Lung microvascular endothelial cell (primary cell): ENCODE measurements at regions not wholly inside any gene's neighbourhood (a gene's known extent, or its start where the extent isn't known, plus 50 kb on each side); places are given as distances from the start of the nearest gene placed in this dataset.

Experiments
- DNase-seq, 2 donors: peaks; one replicate each; pipeline versions ENCODE4 v3.0.0 to v3.0.0-alpha.2; 2010; ENCODE audit warnings: low read depth in 2 of 2

GRCh38 chr5:117945258-117945657 is 1043.1 kb downstream of the DTWD2 start:
- DNase-seq, result no peak

- peak in 1 of 2 donors; percentile 42 for DNase-seq
These were observed 1044.8 kb downstream of the DTWD2 start for GRCh38 chr5:117943541-117943940.

- no peak for DNase-seq
These were observed 1045.4 kb downstream of the DTWD2 start for GRCh38 chr5:117942861-117943519.

GRCh38 chr5:117893211-117893610 is 1095.1 kb downstream of the DTWD2 start:
- no peak for DNase-seq

- DNase-seq, result no peak
These were observed 1096.0 kb downstream of the DTWD2 start for GRCh38 chr5:117892360-117892759.

GRCh38 chr5:117889596-117889995 is 1098.8 kb downstream of the DTWD2 start:
- no peak for DNase-seq

- DNase-seq, result peak in 1 of 2 donors; percentile 8
These were observed 1099.7 kb downstream of the DTWD2 start for GRCh38 chr5:117888688-117889087.

- DNase-seq, result no peak
These were observed 1106.7 kb downstream of the DTWD2 start for GRCh38 chr5:117881426-117882230.

GRCh38 chr5:117880932-117881331 is 1107.4 kb downstream of the DTWD2 start:
- no peak for DNase-seq

- no peak for DNase-seq
These were observed 1110.6 kb downstream of the DTWD2 start for GRCh38 chr5:117877731-117878130.

GRCh38 chr5:117872798-117873368 is 1115.5 kb downstream of the DTWD2 start:
- DNase-seq, result no peak

- DNase-seq, result no peak
These were observed 1118.8 kb downstream of the DTWD2 start for GRCh38 chr5:117869596-117869995.

- no peak for DNase-seq
These were observed 1124.6 kb downstream of the DTWD2 start for GRCh38 chr5:117863586-117864296.

GRCh38 chr5:117860550-117860949 is 1127.8 kb downstream of the DTWD2 start:
- DNase-seq, result no peak

- no peak for DNase-seq
These were observed 1129.2 kb downstream of the DTWD2 start for GRCh38 chr5:117859176-117859575.

- no peak for DNase-seq
These were observed 1131.6 kb downstream of the DTWD2 start for GRCh38 chr5:117856713-117857112.

GRCh38 chr5:117837786-117838185 is 1150.6 kb downstream of the DTWD2 start:
- no peak for DNase-seq

GRCh38 chr5:117833691-117834090 is 1154.7 kb downstream of the DTWD2 start:
- no peak for DNase-seq

- no peak for DNase-seq
These were observed 1158.7 kb downstream of the DTWD2 start for GRCh38 chr5:117829646-117830045.

GRCh38 chr5:117813850-117814249 is 1174.5 kb downstream of the DTWD2 start:
- DNase-seq, result no peak

- DNase-seq, result no peak
These were observed 1175.5 kb downstream of the DTWD2 start for GRCh38 chr5:117812861-117813260.

- DNase-seq, result no peak
These were observed 1179.1 kb downstream of the DTWD2 start for GRCh38 chr5:117809251-117809650.
